Embryonic facial prominence (tissue), 1 donor: ENCODE measurements at regions not wholly inside any gene's neighbourhood (a gene's known extent, or its start where the extent isn't known, plus 50 kb on each side); places are given as distances from the start of the nearest gene placed in this dataset.

ENCODE experiments used
- DNase-seq: peaks from one replicate; pipeline ENCODE4 v3.0.0-alpha.2; 2016; ENCODE audit errors: extremely low spot score

- DNase-seq, result no peak
Observed at GRCh38 chr2:150620855-150621254, 133.4 kb upstream of the RND3 start.

- DNase-seq, result no peak
Observed at GRCh38 chr2:150620416-150620815, 132.9 kb upstream of the RND3 start.

- no peak for DNase-seq
Observed at GRCh38 chr2:150619607-150620330, 132.3 kb upstream of the RND3 start.

- DNase-seq, result no peak
Observed at GRCh38 chr2:150618245-150618895, 130.9 kb upstream of the RND3 start.

GRCh38 chr2:150617351-150617978 lies 130.0 kb upstream of the RND3 start:
- no peak for DNase-seq

- DNase-seq, result no peak
Observed at GRCh38 chr2:150612957-150613710, 125.7 kb upstream of the RND3 start.

GRCh38 chr2:150610670-150611279 lies 123.3 kb upstream of the RND3 start:
- no peak for DNase-seq

GRCh38 chr2:150609831-150610582 lies 122.5 kb upstream of the RND3 start:
- no peak for DNase-seq

- DNase-seq, result no peak
Observed at GRCh38 chr2:150608341-150608740, 120.9 kb upstream of the RND3 start.

- DNase-seq, result no peak
Observed at GRCh38 chr2:150607390-150607811, 119.9 kb upstream of the RND3 start.

- no peak for DNase-seq
Observed at GRCh38 chr2:150606380-150607060, 119.1 kb upstream of the RND3 start.

- DNase-seq, result no peak
Observed at GRCh38 chr2:150605664-150606063, 118.2 kb upstream of the RND3 start.

- no peak for DNase-seq
Observed at GRCh38 chr2:150601280-150602038, 114.0 kb upstream of the RND3 start.

GRCh38 chr2:150599889-150600288 lies 112.4 kb upstream of the RND3 start:
- DNase-seq, result no peak

GRCh38 chr2:150598383-150598782 lies 110.9 kb upstream of the RND3 start:
- no peak for DNase-seq

- DNase-seq, result no peak
Observed at GRCh38 chr2:150595803-150596470, 108.5 kb upstream of the RND3 start.

- no peak for DNase-seq
Observed at GRCh38 chr2:150594299-150594698, 106.8 kb upstream of the RND3 start.

GRCh38 chr2:150591496-150592285 lies 104.2 kb upstream of the RND3 start:
- no peak for DNase-seq
